ENCODE measurements at regions not wholly inside any gene's neighbourhood (a gene's known extent, or its start where the extent isn't known, plus 50 kb on each side); places are given as distances from the start of the nearest gene placed in this dataset.

- peak overlapping the region; percentile 76 for H2BK120ac ChIP-seq (ENCODE audit: low read depth, low read length)
- WGBS, 2 experiments (ENCODE audit: extremely low coverage in 2 of 2, insufficient read length in 1 of 2): no CpG with 5 or more reads among the region's 2 CpGs
- peak overlapping the region; percentile 42 for H2AK5ac ChIP-seq (ENCODE audit: low read depth, low read length)
- no peak overlapping the region for H4K5ac ChIP-seq (ENCODE audit: low read depth, low read length)
- peak overlapping the region; percentile 81 for H2AK9ac ChIP-seq (replicated peaks; ENCODE audit: low read depth, low read length, poor library complexity)
- dilution Hi-C loops (cut with HindIII; ENCODE audit: low sequenced_read_pairs, unreplicated experiment): no loop called here
- H3K4ac ChIP-seq (ENCODE audit: low read depth, low read length): peak overlapping the region; percentile 71
- no peak for TF ChIP-seq RAD21 (IDR thresholded peaks at IDR 0.05; ENCODE audit: low read length)
- TF ChIP-seq CTCF (conservative IDR thresholded peaks at IDR 0.05; ENCODE audit: low read depth, low read length): no peak
- TF ChIP-seq FOS (IDR thresholded peaks at IDR 0.05; ENCODE audit: low read depth, low read length): no peak
- TF ChIP-seq, protein P1, sequence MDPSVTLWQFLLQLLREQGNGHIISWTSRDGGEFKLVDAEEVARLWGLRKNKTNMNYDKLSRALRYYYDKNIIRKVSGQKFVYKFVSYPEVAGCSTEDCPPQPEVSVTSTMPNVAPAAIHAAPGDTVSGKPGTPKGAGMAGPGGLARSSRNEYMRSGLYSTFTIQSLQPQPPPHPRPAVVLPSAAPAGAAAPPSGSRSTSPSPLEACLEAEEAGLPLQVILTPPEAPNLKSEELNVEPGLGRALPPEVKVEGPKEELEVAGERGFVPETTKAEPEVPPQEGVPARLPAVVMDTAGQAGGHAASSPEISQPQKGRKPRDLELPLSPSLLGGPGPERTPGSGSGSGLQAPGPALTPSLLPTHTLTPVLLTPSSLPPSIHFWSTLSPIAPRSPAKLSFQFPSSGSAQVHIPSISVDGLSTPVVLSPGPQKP (IDR thresholded peaks at IDR 0.05; ENCODE audit: borderline replicate concordance, low read depth, low read length): no peak
- no peak for TF ChIP-seq RFX5 (IDR thresholded peaks at IDR 0.05; ENCODE audit: low read depth, low read length)
- no peak for TF ChIP-seq CEBPB (IDR thresholded peaks at IDR 0.05; ENCODE audit: low read depth, low read length)
- TF ChIP-seq RCOR1 (IDR thresholded peaks at IDR 0.05; ENCODE audit: insufficient replicate concordance, low read length): no peak
- no peak for TF ChIP-seq MAZ (IDR thresholded peaks at IDR 0.05; ENCODE audit: borderline replicate concordance, low read depth, low read length)
- TF ChIP-seq SMC3 (IDR thresholded peaks at IDR 0.05; ENCODE audit: low read depth, low read length): no peak
- TF ChIP-seq MXI1 (IDR thresholded peaks at IDR 0.05; ENCODE audit: borderline replicate concordance, low read depth, low read length): no peak
- no peak for TF ChIP-seq NFE2L2 (IDR thresholded peaks at IDR 0.05; ENCODE audit: low read depth, low read length)
- TF ChIP-seq CHD1 (IDR thresholded peaks at IDR 0.05; ENCODE audit: low read depth, low read length): no peak
- TF ChIP-seq MAFK (IDR thresholded peaks at IDR 0.05; ENCODE audit: low read depth, low read length): no peak
- no peak for TF ChIP-seq USF2 (IDR thresholded peaks at IDR 0.05; ENCODE audit: low read depth, low read length)
- H4K20me1 ChIP-seq (ENCODE audit: insufficient read depth, low read length): no peaks in the 10 kb centered on the region
- in situ Hi-C loops (cut with MboI; ENCODE audit: low sequenced_read_pairs): no loop called here
- CTCF ChIA-PET: interaction anchor here (1.0 to 1.2 kb wide), 2 partner anchors 33 to 43 kb away, joined by 3 read pairs; no protein-coding TSS in a partner anchor
- H3K36me3 ChIP-seq (ENCODE audit: control insufficient read depth, insufficient read depth, low read length): no peaks in the 10 kb centered on the region
- DNase-seq: no peak
- H3K4me3 ChIP-seq (ENCODE audit: insufficient read depth, low read depth, low read length): no peak overlapping the region
- peak overlapping the region; percentile 4 to 67; a peak in 2 of 4 replicates for H4K8ac ChIP-seq (ENCODE audit: low read depth in 2 of 2, low read length in 2 of 2)
- H4K91ac ChIP-seq (ENCODE audit: insufficient read depth, low read depth, low read length): peak overlapping the region; percentile 38; the same call in 1 of the 2 replicates
- peaks cover 0 to 5% of the 10 kb centered on the region in 2 experiments; a peak in 1 of 4 replicates for H3K79me1 ChIP-seq (ENCODE audit: low read depth in 1 of 2, low read length in 2 of 2)
- H3K9ac ChIP-seq (ENCODE audit: low read depth, low read length): no peak overlapping the region
- H2BK5ac ChIP-seq (ENCODE audit: low read depth, low read length, poor library complexity, severe bottlenecking): no peak overlapping the region
- H3K9me3 ChIP-seq (ENCODE audit: control insufficient read depth, insufficient read depth, low read length): no peaks in the 10 kb centered on the region
- peak overlapping the region; percentile 43; the same call in 1 of the 2 replicates for H3K14ac ChIP-seq (replicated peaks; ENCODE audit: low read depth, low read length)
- no peak overlapping the region for H3K18ac ChIP-seq (ENCODE audit: low read depth, low read length)
- POLR2A ChIA-PET (ENCODE audit: unreplicated experiment): no interaction called here
- no peaks in the 10 kb centered on the region for H3K27me3 ChIP-seq (ENCODE audit: control insufficient read depth, insufficient read depth, low read length)
- H3K56ac ChIP-seq (ENCODE audit: extremely low read depth, insufficient read depth, low read length): no peak overlapping the region
- no peak overlapping the region for H3K27ac ChIP-seq (ENCODE audit: insufficient read depth, low read length)
- H3K4me2 ChIP-seq (ENCODE audit: low read depth, low read length): no peak overlapping the region
- peak overlapping the region; percentile 74 for H2AFZ ChIP-seq (replicated peaks; ENCODE audit: low read length, poor library complexity)
- ATAC-seq (ENCODE audit: low read depth): no peak
- H3K9me1 ChIP-seq (ENCODE audit: insufficient read depth, low read length): peaks cover 2% of the 10 kb centered on the region
- H3K23ac ChIP-seq (ENCODE audit: low read depth, low read length): 0 out of 2 replicates have a peak overlapping the region, but pooled peaks have one; percentile 60
- intact Hi-C loops (cut with micrococcal nuclease): no loop called here
- peak overlapping the region; percentile 71 for H2BK20ac ChIP-seq (ENCODE audit: low read depth, low read length)
- no peak overlapping the region; the same call in 1 of the 3 replicates for H2BK15ac ChIP-seq (ENCODE audit: low read depth, low read length)
- no TSS peak for BruUV-seq (replicated peaks)
- peaks cover 15% of the 10 kb centered on the region for H3K4me1 ChIP-seq (ENCODE audit: control insufficient read depth, insufficient read depth, low read length)
These were observed 197.2 kb downstream of the BCAS1 start for GRCh38 chr20:53873230-53873604.

Data from IMR-90 (cell line).